ENCODE measurements at regions not wholly inside any gene's neighbourhood (a gene's known extent, or its start where the extent isn't known, plus 50 kb on each side); places are given as distances from the start of the nearest gene placed in this dataset.

- no peak for TF ChIP-seq CTCF (IDR thresholded peaks at IDR 0.05; ENCODE audit: unreplicated experiment)
- Mint-ChIP-seq H3K36me3 (ENCODE audit: low read depth, unreplicated experiment) (no peaks in the 10 kb centered on the region), H3K4me3 (ENCODE audit: unreplicated experiment) (no peak overlapping the region), H3K4me1 (ENCODE audit: unreplicated experiment) (no peaks in the 10 kb centered on the region), H3K27me3 (ENCODE audit: unreplicated experiment) (peaks cover 1% of the 10 kb centered on the region), H3K27ac (ENCODE audit: unreplicated experiment) (no peak overlapping the region), H3K9me3 (ENCODE audit: unreplicated experiment) (no peaks in the 10 kb centered on the region)
- DNase-seq (ENCODE audit: low spot score), result no peak
Observed at GRCh38 chr1:30627994-30628393, 95.4 kb downstream of the MATN1 start.

GRCh38 chr1:30627206-30627605 is 96.2 kb downstream of the MATN1 start:
- Mint-ChIP-seq H3K4me3 (ENCODE audit: unreplicated experiment) (no peak overlapping the region), H3K27me3 (ENCODE audit: unreplicated experiment) (peaks cover 1% of the 10 kb centered on the region), H3K27ac (ENCODE audit: unreplicated experiment) (no peak overlapping the region), H3K36me3 (ENCODE audit: low read depth, unreplicated experiment) (no peaks in the 10 kb centered on the region), H3K9me3 (ENCODE audit: unreplicated experiment) (no peaks in the 10 kb centered on the region), H3K4me1 (ENCODE audit: unreplicated experiment) (no peaks in the 10 kb centered on the region)
- TF ChIP-seq CTCF (IDR thresholded peaks at IDR 0.05; ENCODE audit: unreplicated experiment), result no peak
- DNase-seq (ENCODE audit: low spot score), result no peak

- H3K4me3 Mint-ChIP-seq (ENCODE audit: unreplicated experiment), result no peak overlapping the region
- no peaks in the 10 kb centered on the region for H3K9me3 Mint-ChIP-seq (ENCODE audit: unreplicated experiment)
- H3K4me1 Mint-ChIP-seq (ENCODE audit: unreplicated experiment), result no peaks in the 10 kb centered on the region
- no peak overlapping the region for H3K27ac Mint-ChIP-seq (ENCODE audit: unreplicated experiment)
- TF ChIP-seq CTCF (IDR thresholded peaks at IDR 0.05; ENCODE audit: unreplicated experiment), result no peak
- no peaks in the 10 kb centered on the region for H3K36me3 Mint-ChIP-seq (ENCODE audit: low read depth, unreplicated experiment)
- no peak for DNase-seq (ENCODE audit: low spot score)
- peaks cover 1% of the 10 kb centered on the region for H3K27me3 Mint-ChIP-seq (ENCODE audit: unreplicated experiment)
Observed at GRCh38 chr1:30623431-30623830, 100.0 kb downstream of the MATN1 start.

GRCh38 chr1:30619619-30620018 is 103.8 kb downstream of the MATN1 start:
- no peak overlapping the region for H3K27ac Mint-ChIP-seq (ENCODE audit: unreplicated experiment)
- H3K4me3 Mint-ChIP-seq (ENCODE audit: unreplicated experiment), result no peak overlapping the region
- no peaks in the 10 kb centered on the region for H3K36me3 Mint-ChIP-seq (ENCODE audit: low read depth, unreplicated experiment)
- no peaks in the 10 kb centered on the region for H3K9me3 Mint-ChIP-seq (ENCODE audit: unreplicated experiment)
- H3K27me3 Mint-ChIP-seq (ENCODE audit: unreplicated experiment), result peaks cover 2% of the 10 kb centered on the region
- TF ChIP-seq CTCF (IDR thresholded peaks at IDR 0.05; ENCODE audit: unreplicated experiment), result no peak
- no peak for DNase-seq (ENCODE audit: low spot score)
- no peaks in the 10 kb centered on the region for H3K4me1 Mint-ChIP-seq (ENCODE audit: unreplicated experiment)

GRCh38 chr1:30618335-30618747 is 105.0 kb downstream of the MATN1 start:
- Mint-ChIP-seq H3K27me3 (ENCODE audit: unreplicated experiment) (peaks cover 2% of the 10 kb centered on the region), H3K27ac (ENCODE audit: unreplicated experiment) (no peak overlapping the region), H3K4me3 (ENCODE audit: unreplicated experiment) (no peak overlapping the region), H3K4me1 (ENCODE audit: unreplicated experiment) (no peaks in the 10 kb centered on the region), H3K36me3 (ENCODE audit: low read depth, unreplicated experiment) (no peaks in the 10 kb centered on the region), H3K9me3 (ENCODE audit: unreplicated experiment) (no peaks in the 10 kb centered on the region)
- no peak for TF ChIP-seq CTCF (IDR thresholded peaks at IDR 0.05; ENCODE audit: unreplicated experiment)
- no peak for DNase-seq (ENCODE audit: low spot score)

Measured in endothelial cell (in vitro differentiated cells).